ENCODE measurements at regions not wholly inside any gene's neighbourhood (a gene's known extent, or its start where the extent isn't known, plus 50 kb on each side); places are given as distances from the start of the nearest gene placed in this dataset.

GRCh38 chr15:61457050-61457733, 228.1 kb upstream of the RORA start:
- TF ChIP-seq, protein P1, sequence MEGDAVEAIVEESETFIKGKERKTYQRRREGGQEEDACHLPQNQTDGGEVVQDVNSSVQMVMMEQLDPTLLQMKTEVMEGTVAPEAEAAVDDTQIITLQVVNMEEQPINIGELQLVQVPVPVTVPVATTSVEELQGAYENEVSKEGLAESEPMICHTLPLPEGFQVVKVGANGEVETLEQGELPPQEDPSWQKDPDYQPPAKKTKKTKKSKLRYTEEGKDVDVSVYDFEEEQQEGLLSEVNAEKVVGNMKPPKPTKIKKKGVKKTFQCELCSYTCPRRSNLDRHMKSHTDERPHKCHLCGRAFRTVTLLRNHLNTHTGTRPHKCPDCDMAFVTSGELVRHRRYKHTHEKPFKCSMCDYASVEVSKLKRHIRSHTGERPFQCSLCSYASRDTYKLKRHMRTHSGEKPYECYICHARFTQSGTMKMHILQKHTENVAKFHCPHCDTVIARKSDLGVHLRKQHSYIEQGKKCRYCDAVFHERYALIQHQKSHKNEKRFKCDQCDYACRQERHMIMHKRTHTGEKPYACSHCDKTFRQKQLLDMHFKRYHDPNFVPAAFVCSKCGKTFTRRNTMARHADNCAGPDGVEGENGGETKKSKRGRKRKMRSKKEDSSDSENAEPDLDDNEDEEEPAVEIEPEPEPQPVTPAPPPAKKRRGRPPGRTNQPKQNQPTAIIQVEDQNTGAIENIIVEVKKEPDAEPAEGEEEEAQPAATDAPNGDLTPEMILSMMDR (IDR thresholded peaks at IDR 0.05), result no peak

DNA sequence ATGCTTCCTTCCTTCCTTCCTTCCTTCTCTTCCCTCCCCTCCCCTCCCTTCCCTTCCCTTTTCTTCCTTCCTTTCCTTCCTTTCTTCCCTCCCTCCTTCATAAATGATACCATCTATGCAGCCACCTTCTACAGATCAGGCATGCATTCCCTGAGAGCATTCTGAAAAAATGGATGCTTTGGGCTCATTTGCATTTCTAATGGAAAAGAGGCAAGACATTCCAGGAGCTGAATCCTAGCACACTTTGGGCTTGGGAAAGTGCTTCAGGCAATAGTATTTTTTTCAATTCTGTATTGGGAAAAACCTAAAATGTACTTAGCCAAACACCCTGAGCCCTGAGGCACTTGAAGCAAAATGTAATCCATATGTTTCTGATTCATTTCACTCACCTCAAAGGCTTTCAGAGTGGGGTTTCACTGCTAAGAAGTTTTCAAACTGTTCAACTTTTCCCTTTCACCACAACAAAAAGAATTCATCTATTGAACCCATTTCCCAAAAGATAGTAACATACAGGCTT, 220.1 kb upstream of the RORA start:
- TF ChIP-seq, protein P1 (IDR thresholded peaks at IDR 0.05), result no peak

- TF ChIP-seq, protein P1 (IDR thresholded peaks at IDR 0.05), result no peak
Measured at GRCh38 chr15:61447981-61448380, 218.9 kb upstream of the RORA start.

GRCh38 chr15:61444585-61444984, 215.5 kb upstream of the RORA start:
- TF ChIP-seq, protein P1 (IDR thresholded peaks at IDR 0.05), result no peak

DNA sequence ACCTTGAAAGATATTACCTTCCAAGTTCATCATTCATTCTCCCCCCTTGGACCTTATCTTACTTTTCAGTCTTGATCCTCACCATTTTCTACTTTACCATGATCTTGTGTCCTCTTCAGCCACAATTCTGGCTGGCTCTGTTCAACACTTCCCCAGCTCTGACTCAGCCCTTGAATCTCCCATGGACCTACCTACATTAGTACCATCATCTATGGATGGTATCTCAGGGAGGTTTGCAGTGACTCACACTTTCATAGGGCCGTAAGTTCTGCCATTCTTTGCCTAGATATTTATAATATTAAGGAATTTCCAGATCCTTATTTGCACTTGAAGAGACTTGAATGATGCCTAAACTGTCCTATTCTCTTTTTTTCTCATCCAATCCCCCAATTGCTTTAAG, 213.7 kb upstream of the RORA start:
- TF ChIP-seq, protein P1 (IDR thresholded peaks at IDR 0.05), result no peak

DNA sequence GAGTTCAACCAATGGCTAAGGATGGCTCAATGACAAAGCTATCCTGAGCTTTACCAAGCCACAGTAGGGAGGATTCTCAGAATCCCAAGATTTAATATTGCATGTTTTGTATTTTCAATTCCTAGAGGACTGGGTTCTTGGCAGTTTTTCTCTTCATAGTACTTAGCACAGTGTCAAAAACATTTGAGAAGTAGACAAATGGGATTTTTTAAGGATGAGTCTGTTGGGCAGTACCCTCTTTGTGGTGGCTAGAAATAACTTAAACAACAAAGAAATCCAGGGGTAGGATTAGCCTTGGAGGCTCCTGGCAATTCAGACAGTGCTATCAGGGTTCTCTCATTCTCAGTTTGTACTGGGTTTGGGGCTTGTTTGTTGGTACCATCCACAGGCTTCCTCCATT, 212.8 kb upstream of the RORA start:
- TF ChIP-seq, protein P1 (IDR thresholded peaks at IDR 0.05), result no peak

- TF ChIP-seq, protein P1 (IDR thresholded peaks at IDR 0.05), result no peak
Measured at GRCh38 chr15:61426466-61426865, 197.4 kb upstream of the RORA start.

All from LNCAP (cell line).